WTC11 (cell line): ENCODE measurements at regions not wholly inside any gene's neighbourhood (a gene's known extent, or its start where the extent isn't known, plus 50 kb on each side); places are given as distances from the start of the nearest gene placed in this dataset.

Experiments used
- ATAC-seq: fragments of 200-7000 bp; cut with Tn5 transposase; 2 replicates; pipeline ENCODE4 v1.10.0; 2021; ENCODE audit warnings: mild to moderate bottlenecking, moderate library complexity
- CTCF ChIA-PET: fragments of 300-600 bp; sonication (Branson Sonifier 250); formaldehyde crosslinking; loops from one replicate; lab custom pipeline; 2021; ENCODE audit warnings: antibody characterized with exemption; lab: Charles Lee
- POLR2A ChIA-PET: fragments of 350-600 bp; sonication (Branson Sonifier 250); formaldehyde crosslinking; loops from one replicate; lab custom pipeline; 2021; ENCODE audit warnings: antibody characterized with exemption; lab: Charles Lee
- DNase-seq: peaks from one replicate; pipeline ENCODE4 v3.0.0; 2021; ENCODE audit warnings: low spot score
- H3K27ac Mint-ChIP-seq: 2 replicates; pipeline ENCODE4 v1.8.0; 2021; ENCODE audit warnings: mixed read lengths
- H3K27me3 Mint-ChIP-seq: 2 replicates; pipeline ENCODE4 v1.8.0; 2021; ENCODE audit warnings: low read depth, mild to moderate bottlenecking, moderate library complexity, mixed read lengths
- H3K36me3 Mint-ChIP-seq: 2 replicates; pipeline ENCODE4 v1.8.0; 2021; ENCODE audit warnings: mixed read lengths
- H3K4me1 Mint-ChIP-seq: 2 replicates; pipeline ENCODE4 v1.8.0; 2022; ENCODE audit warnings: mixed read lengths
- H3K4me3 Mint-ChIP-seq: 2 replicates; pipeline ENCODE4 v1.8.0; 2021; ENCODE audit warnings: mild to moderate bottlenecking, moderate library complexity, mixed read lengths
- H3K9me3 Mint-ChIP-seq: 2 replicates; pipeline ENCODE4 v1.8.0; 2021; ENCODE audit warnings: mixed read lengths
- ATF6 ChIP-seq: sonication (generic); formaldehyde crosslinking; IDR thresholded peaks from 2 replicates; pipeline ENCODE4 v1.8.1; 2023; ENCODE audit warnings: mild to moderate bottlenecking, missing genetic modification reagents
- CREB1 ChIP-seq: sonication (generic); formaldehyde crosslinking; IDR thresholded peaks from 2 replicates; pipeline ENCODE4 v1.8.0; 2023; ENCODE audit warnings: mild to moderate bottlenecking, missing genetic modification reagents
- E2F5 ChIP-seq: sonication (generic); formaldehyde crosslinking; IDR thresholded peaks from 2 replicates; pipeline ENCODE4 v1.8.1; 2022; ENCODE audit warnings: mild to moderate bottlenecking, moderate library complexity, missing genetic modification reagents
- ETV6 ChIP-seq: sonication (generic); formaldehyde crosslinking; IDR thresholded peaks from 2 replicates; pipeline ENCODE4 v1.8.1; 2022; ENCODE audit warnings: mild to moderate bottlenecking, missing genetic modification reagents
- FOXK1 ChIP-seq: sonication (generic); formaldehyde crosslinking; IDR thresholded peaks from 2 replicates; pipeline ENCODE4 v1.8.0; 2022; ENCODE audit warnings: mild to moderate bottlenecking, moderate library complexity, missing genetic modification reagents
- HMGA2 ChIP-seq: fragments of 250-450 bp; sonication (Bioruptor Pico); IDR thresholded peaks from 2 replicates; pipeline ENCODE4 v1.4.0; 2021; ENCODE audit warnings: mild to moderate bottlenecking, moderate library complexity
- JUN ChIP-seq: sonication (generic); formaldehyde crosslinking; IDR thresholded peaks from 2 replicates; pipeline ENCODE4 v1.8.0; 2023; ENCODE audit warnings: mild to moderate bottlenecking, missing genetic modification reagents
- KAT7 ChIP-seq: sonication (generic); formaldehyde crosslinking; IDR thresholded peaks from 2 replicates; pipeline ENCODE4 v1.8.1; 2023; ENCODE audit warnings: missing genetic modification reagents, mild to moderate bottlenecking, borderline replicate concordance
- NR3C1 ChIP-seq: sonication (generic); formaldehyde crosslinking; conservative IDR thresholded peaks from 2 replicates; pipeline ENCODE4 v1.8.1; 2023; ENCODE audit warnings: low read depth, mild to moderate bottlenecking, missing genetic modification reagents
- OVOL2 ChIP-seq: fragments of 250-450 bp; sonication (Bioruptor Pico); IDR thresholded peaks from 2 replicates; pipeline ENCODE4 v1.9.0; 2021; ENCODE audit warnings: mild to moderate bottlenecking, borderline replicate concordance
- RELA ChIP-seq: sonication (generic); formaldehyde crosslinking; IDR thresholded peaks from 2 replicates; pipeline ENCODE4 v1.8.1; 2022; ENCODE audit warnings: missing genetic modification reagents, mild to moderate bottlenecking, borderline replicate concordance
- RORB ChIP-seq: fragments of 250-450 bp; sonication (Bioruptor Pico); IDR thresholded peaks from 2 replicates; pipeline ENCODE4 v1.9.0; 2021; ENCODE audit warnings: mild to moderate bottlenecking
- SP1 ChIP-seq: sonication (generic); formaldehyde crosslinking; conservative IDR thresholded peaks from 2 replicates; pipeline ENCODE4 v1.8.1; 2022; ENCODE audit warnings: missing genetic modification reagents
- TEAD1 ChIP-seq: sonication (generic); formaldehyde crosslinking; IDR thresholded peaks from 2 replicates; pipeline ENCODE4 v1.8.0; 2022; ENCODE audit warnings: mild to moderate bottlenecking, missing genetic modification reagents
- ZNF396 ChIP-seq: fragments of 250-450 bp; sonication (Bioruptor Pico); IDR thresholded peaks from 2 replicates; pipeline ENCODE4 v1.8.0; 2021; ENCODE audit warnings: mild to moderate bottlenecking, moderate library complexity, borderline replicate concordance
- ZNF425 ChIP-seq: fragments of 250-450 bp; sonication (Bioruptor Pico); conservative IDR thresholded peaks from 2 replicates; pipeline ENCODE4 v1.9.0; 2021; ENCODE audit warnings: mild to moderate bottlenecking
- ZSCAN18 ChIP-seq: fragments of 250-450 bp; sonication (Bioruptor Pico); IDR thresholded peaks from 2 replicates; pipeline ENCODE4 v2.1.2; 2022; ENCODE audit warnings: mild to moderate bottlenecking, moderate library complexity
- TF ChIP-seq, protein P1 (sequence below): sonication (generic); formaldehyde crosslinking; IDR thresholded peaks from 2 replicates; pipeline ENCODE4 v1.8.0; 2022; ENCODE audit warnings: missing genetic modification reagents
- TF ChIP-seq, protein P2 (sequence below): sonication (generic); formaldehyde crosslinking; IDR thresholded peaks from 2 replicates; pipeline ENCODE4 v1.8.1; 2023; ENCODE audit warnings: mild to moderate bottlenecking, moderate library complexity, missing genetic modification reagents

DNA sequence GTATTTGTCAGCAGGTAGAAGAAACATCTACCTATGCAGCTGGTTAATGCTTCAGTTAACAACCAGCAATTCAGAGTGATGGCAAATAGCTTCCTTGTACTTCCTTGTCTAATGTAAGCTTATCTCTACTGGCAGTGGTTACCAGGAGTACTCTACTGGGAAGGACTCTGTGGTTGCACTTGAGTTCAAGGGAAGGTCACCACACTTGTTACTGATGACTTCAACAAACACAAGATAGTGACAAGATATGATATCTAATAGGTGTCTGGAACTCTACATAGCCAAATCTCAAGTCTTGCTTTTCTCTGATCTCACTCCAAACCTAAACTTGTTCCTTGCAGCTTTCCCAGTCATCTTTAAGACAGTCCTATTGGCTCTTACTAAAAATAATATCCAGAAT is 1644.9 kb upstream of the TENM3 start:
- Mint-ChIP-seq H3K9me3 (no peaks in the 10 kb centered on the region), H3K27ac (no peak overlapping the region), H3K4me3 (no peak overlapping the region), H3K4me1 (no peaks in the 10 kb centered on the region), H3K36me3 (no peaks in the 10 kb centered on the region), H3K27me3 (no peaks in the 10 kb centered on the region)
- no peak for DNase-seq
- no peak for ATAC-seq
- ChIA-PET CTCF (no interaction called here), POLR2A (no interaction called here)
- TF ChIP-seq ETV6 (CRISPR knock-in tag) (no peak), OVOL2 (no peak), HMGA2 (CRISPR knock-in tag) (no peak), NR3C1 (no peak)
- TF ChIP-seq, all 79 proteins: peak for 0

DNA sequence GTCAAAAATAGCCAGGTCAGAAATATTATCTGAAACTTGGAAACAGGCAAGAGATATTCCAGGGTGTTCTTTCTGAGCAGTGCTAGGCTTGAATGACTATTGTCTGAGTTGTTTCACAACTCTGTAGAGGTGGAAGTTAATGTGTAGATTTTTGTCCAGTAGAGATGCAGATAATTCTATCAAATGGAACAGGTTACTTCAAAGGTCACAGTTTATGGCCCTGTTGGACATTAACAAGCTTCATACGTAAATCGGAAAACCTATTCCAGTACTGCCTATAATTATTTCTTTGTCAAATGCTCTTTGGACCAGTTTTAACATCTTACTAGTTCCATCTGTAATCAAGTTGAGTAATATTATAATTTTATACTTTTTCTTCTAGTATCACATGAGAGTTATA is 1639.4 kb upstream of the TENM3 start:
- Mint-ChIP-seq H3K36me3 (no peaks in the 10 kb centered on the region), H3K4me3 (no peak overlapping the region), H3K9me3 (no peaks in the 10 kb centered on the region), H3K4me1 (no peaks in the 10 kb centered on the region), H3K27me3 (no peaks in the 10 kb centered on the region), H3K27ac (no peak overlapping the region)
- DNase-seq (no peak), ATAC-seq (no peak)
- TF ChIP-seq ZNF396 (CRISPR knock-in tag) (no peak), E2F5 (no peak), SP1 (CRISPR knock-in tag) (no peak), FOXK1 (no peak), CREB1 (CRISPR knock-in tag) (no peak), ATF6 (CRISPR knock-in tag) (no peak), TEAD1 (CRISPR knock-in tag) (no peak)
- TF ChIP-seq, protein P1, sequence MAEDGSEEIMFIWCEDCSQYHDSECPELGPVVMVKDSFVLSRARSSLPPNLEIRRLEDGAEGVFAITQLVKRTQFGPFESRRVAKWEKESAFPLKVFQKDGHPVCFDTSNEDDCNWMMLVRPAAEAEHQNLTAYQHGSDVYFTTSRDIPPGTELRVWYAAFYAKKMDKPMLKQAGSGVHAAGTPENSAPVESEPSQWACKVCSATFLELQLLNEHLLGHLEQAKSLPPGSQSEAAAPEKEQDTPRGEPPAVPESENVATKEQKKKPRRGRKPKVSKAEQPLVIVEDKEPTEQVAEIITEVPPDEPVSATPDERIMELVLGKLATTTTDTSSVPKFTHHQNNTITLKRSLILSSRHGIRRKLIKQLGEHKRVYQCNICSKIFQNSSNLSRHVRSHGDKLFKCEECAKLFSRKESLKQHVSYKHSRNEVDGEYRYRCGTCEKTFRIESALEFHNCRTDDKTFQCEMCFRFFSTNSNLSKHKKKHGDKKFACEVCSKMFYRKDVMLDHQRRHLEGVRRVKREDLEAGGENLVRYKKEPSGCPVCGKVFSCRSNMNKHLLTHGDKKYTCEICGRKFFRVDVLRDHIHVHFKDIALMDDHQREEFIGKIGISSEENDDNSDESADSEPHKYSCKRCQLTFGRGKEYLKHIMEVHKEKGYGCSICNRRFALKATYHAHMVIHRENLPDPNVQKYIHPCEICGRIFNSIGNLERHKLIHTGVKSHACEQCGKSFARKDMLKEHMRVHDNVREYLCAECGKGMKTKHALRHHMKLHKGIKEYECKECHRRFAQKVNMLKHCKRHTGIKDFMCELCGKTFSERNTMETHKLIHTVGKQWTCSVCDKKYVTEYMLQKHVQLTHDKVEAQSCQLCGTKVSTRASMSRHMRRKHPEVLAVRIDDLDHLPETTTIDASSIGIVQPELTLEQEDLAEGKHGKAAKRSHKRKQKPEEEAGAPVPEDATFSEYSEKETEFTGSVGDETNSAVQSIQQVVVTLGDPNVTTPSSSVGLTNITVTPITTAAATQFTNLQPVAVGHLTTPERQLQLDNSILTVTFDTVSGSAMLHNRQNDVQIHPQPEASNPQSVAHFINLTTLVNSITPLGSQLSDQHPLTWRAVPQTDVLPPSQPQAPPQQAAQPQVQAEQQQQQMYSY (CRISPR knock-in tag): no peak
- ChIA-PET POLR2A (no interaction called here), CTCF (no interaction called here)

GRCh38 chr4:180610324-180610723 is 1632.9 kb upstream of the TENM3 start:
- DNase-seq (no peak), ATAC-seq (no peak)
- Mint-ChIP-seq H3K27ac (no peak overlapping the region), H3K27me3 (no peaks in the 10 kb centered on the region), H3K36me3 (no peaks in the 10 kb centered on the region), H3K4me3 (no peak overlapping the region), H3K4me1 (peaks cover 9% of the 10 kb centered on the region), H3K9me3 (no peaks in the 10 kb centered on the region)
- ChIA-PET CTCF (no interaction called here), POLR2A (no interaction called here)
- TF ChIP-seq JUN (no peak), RORB (no peak), ZNF425 (CRISPR knock-in tag) (no peak), KAT7 (no peak), RELA (no peak), ZSCAN18 (CRISPR knock-in tag) (no peak)
- TF ChIP-seq, protein P2, sequence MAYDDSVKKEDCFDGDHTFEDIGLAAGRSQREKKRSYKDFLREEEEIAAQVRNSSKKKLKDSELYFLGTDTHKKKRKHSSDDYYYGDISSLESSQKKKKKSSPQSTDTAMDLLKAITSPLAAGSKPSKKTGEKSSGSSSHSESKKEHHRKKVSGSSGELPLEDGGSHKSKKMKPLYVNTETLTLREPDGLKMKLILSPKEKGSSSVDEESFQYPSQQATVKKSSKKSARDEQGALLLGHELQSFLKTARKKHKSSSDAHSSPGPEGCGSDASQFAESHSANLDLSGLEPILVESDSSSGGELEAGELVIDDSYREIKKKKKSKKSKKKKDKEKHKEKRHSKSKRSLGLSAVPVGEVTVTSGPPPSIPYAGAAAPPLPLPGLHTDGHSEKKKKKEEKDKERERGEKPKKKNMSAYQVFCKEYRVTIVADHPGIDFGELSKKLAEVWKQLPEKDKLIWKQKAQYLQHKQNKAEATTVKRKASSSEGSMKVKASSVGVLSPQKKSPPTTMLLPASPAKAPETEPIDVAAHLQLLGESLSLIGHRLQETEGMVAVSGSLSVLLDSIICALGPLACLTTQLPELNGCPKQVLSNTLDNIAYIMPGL: no peak
